ENCODE measurements at regions not wholly inside any gene's neighbourhood (a gene's known extent, or its start where the extent isn't known, plus 50 kb on each side); places are given as distances from the start of the nearest gene placed in this dataset.

DNA sequence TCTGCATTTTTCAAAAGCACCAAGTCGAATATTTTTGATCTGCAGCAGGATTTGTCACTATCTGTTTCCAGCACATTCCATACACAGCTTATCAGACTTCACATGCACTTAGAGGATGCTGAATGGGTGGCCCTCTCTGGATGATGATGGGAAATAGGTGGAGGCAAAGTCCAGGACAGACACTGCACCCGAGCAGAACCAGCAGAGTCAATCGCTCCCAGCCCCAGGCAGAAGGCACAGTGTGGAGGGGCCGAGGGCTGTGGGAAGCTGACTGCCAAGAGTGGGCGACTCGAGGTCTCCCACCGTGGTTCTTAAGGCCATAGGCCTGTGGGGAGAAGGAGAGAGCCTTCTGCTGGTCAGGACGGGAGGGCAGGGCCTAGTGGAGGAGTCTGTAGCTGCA is 490.2 kb upstream of the MGMT start:
- Histone ChIP-seq H3K9ac (ENCODE audit: low read depth, low read length) (no peak overlapping the region), H3K79me2 (ENCODE audit: insufficient read depth, low read length) (no peaks in the 10 kb centered on the region), H4K20me1 (ENCODE audit: insufficient read depth, low read length) (no peaks in the 10 kb centered on the region), H3K36me3 (ENCODE audit: insufficient read depth, low read length) (no peaks in the 10 kb centered on the region), H3K4me2 (ENCODE audit: insufficient read depth, low read length) (no peak overlapping the region), H3K27me3 (ENCODE audit: insufficient read depth, low read length, poor library complexity) (no peaks in the 10 kb centered on the region), H3K4me3 (ENCODE audit: low read depth in 1 of 2, low read length in 2 of 2) (no peak overlapping the region), H3K9me3 (ENCODE audit: insufficient read depth, low read length, severe bottlenecking) (no peaks in the 10 kb centered on the region), H3K4me1 (ENCODE audit: insufficient read depth, low read length) (no peaks in the 10 kb centered on the region), H3K27ac (ENCODE audit: low read length) (no peak overlapping the region), H2AFZ (ENCODE audit: low read depth, low read length) (no peak overlapping the region)
- ATAC-seq (ENCODE audit: insufficient read depth, low read depth) (no peak), DNase-seq (no peak)
- TF ChIP-seq, protein P1, sequence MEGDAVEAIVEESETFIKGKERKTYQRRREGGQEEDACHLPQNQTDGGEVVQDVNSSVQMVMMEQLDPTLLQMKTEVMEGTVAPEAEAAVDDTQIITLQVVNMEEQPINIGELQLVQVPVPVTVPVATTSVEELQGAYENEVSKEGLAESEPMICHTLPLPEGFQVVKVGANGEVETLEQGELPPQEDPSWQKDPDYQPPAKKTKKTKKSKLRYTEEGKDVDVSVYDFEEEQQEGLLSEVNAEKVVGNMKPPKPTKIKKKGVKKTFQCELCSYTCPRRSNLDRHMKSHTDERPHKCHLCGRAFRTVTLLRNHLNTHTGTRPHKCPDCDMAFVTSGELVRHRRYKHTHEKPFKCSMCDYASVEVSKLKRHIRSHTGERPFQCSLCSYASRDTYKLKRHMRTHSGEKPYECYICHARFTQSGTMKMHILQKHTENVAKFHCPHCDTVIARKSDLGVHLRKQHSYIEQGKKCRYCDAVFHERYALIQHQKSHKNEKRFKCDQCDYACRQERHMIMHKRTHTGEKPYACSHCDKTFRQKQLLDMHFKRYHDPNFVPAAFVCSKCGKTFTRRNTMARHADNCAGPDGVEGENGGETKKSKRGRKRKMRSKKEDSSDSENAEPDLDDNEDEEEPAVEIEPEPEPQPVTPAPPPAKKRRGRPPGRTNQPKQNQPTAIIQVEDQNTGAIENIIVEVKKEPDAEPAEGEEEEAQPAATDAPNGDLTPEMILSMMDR (IDR thresholded peaks at IDR 0.05; ENCODE audit: borderline replicate concordance, extremely low read depth, low read length, poor library complexity, severe bottlenecking): no peak
- no peak for TF ChIP-seq EZH2 (IDR thresholded peaks at IDR 0.05; ENCODE audit: borderline replicate concordance, low read depth, low read length, severe bottlenecking)

GRCh38 chr10:128978211-128978610 is 488.8 kb upstream of the MGMT start:
- Histone ChIP-seq H3K36me3 (ENCODE audit: insufficient read depth, low read length) (no peaks in the 10 kb centered on the region), H3K4me1 (ENCODE audit: insufficient read depth, low read length) (no peaks in the 10 kb centered on the region), H4K20me1 (ENCODE audit: insufficient read depth, low read length) (no peaks in the 10 kb centered on the region), H3K27me3 (ENCODE audit: insufficient read depth, low read length, poor library complexity) (no peaks in the 10 kb centered on the region), H3K9me3 (ENCODE audit: insufficient read depth, low read length, severe bottlenecking) (no peaks in the 10 kb centered on the region), H3K79me2 (ENCODE audit: insufficient read depth, low read length) (no peaks in the 10 kb centered on the region), H3K4me3 (ENCODE audit: low read depth in 1 of 2, low read length in 2 of 2) (no peak overlapping the region), H3K9ac (ENCODE audit: low read depth, low read length) (no peak overlapping the region), H3K4me2 (ENCODE audit: insufficient read depth, low read length) (no peak overlapping the region), H2AFZ (ENCODE audit: low read depth, low read length) (no peak overlapping the region), H3K27ac (ENCODE audit: low read length) (no peak overlapping the region)
- DNase-seq (no peak), ATAC-seq (ENCODE audit: insufficient read depth, low read depth) (no peak)
- TF ChIP-seq, protein P1 (IDR thresholded peaks at IDR 0.05; ENCODE audit: borderline replicate concordance, extremely low read depth, low read length, poor library complexity, severe bottlenecking): no peak
- no peak for TF ChIP-seq EZH2 (IDR thresholded peaks at IDR 0.05; ENCODE audit: borderline replicate concordance, low read depth, low read length, severe bottlenecking)

DNA sequence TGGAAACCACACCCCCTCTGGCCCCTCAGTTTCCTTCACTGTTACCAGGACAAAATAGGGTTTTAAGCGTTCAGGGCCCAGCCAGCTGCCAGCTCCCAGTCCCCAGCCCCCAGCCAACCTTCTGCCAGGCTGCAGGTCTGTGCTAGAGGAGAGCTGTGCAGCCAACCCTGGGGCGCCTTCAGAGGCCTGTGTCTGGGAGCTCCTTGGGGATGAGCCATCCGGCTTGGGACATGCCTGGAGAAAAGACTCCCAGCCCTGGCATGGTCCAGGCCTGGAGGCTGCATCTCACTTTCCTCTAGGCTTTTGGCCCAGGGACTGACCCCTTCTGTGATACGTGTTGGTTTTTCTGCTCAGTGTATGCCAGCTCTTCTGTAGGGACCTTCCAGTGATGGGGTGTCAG is 487.6 kb upstream of the MGMT start:
- no peak overlapping the region for H3K9ac ChIP-seq (ENCODE audit: low read depth, low read length)
- H3K4me1 ChIP-seq (ENCODE audit: insufficient read depth, low read length): no peaks in the 10 kb centered on the region
- no peaks in the 10 kb centered on the region for H3K36me3 ChIP-seq (ENCODE audit: insufficient read depth, low read length)
- no peaks in the 10 kb centered on the region for H4K20me1 ChIP-seq (ENCODE audit: insufficient read depth, low read length)
- TF ChIP-seq, protein P1 (IDR thresholded peaks at IDR 0.05; ENCODE audit: borderline replicate concordance, extremely low read depth, low read length, poor library complexity, severe bottlenecking): no peak
- TF ChIP-seq EZH2 (IDR thresholded peaks at IDR 0.05; ENCODE audit: borderline replicate concordance, low read depth, low read length, severe bottlenecking): no peak
- H3K4me3 ChIP-seq (ENCODE audit: low read depth in 1 of 2, low read length in 2 of 2): no peak overlapping the region
- DNase-seq (no peak), ATAC-seq (ENCODE audit: insufficient read depth, low read depth) (no peak)
- no peak overlapping the region for H3K4me2 ChIP-seq (ENCODE audit: insufficient read depth, low read length)
- no peaks in the 10 kb centered on the region for H3K9me3 ChIP-seq (ENCODE audit: insufficient read depth, low read length, severe bottlenecking)
- no peak overlapping the region for H3K27ac ChIP-seq (ENCODE audit: low read length)
- H3K79me2 ChIP-seq (ENCODE audit: insufficient read depth, low read length): no peaks in the 10 kb centered on the region
- H2AFZ ChIP-seq (ENCODE audit: low read depth, low read length): no peak overlapping the region
- no peaks in the 10 kb centered on the region for H3K27me3 ChIP-seq (ENCODE audit: insufficient read depth, low read length, poor library complexity)

DNA sequence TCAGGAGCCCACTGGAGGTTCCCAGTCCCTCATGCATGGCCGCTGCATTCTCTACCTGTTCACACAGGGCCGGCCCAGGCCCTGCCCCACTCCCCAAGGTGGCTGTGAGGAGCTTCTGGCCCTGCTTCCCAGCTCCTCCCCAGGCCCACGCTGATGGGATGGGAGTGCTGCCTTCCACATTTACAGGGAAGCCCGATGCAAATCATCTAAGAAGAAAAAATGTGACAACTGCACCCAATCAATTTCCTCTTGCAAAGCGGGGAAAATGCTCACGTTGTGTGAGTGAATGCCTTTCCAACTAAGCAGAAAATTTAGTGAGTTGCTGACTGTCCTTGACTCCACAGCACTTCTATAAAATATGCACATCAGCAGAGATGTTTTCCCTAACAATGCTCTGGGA is 485.8 kb upstream of the MGMT start:
- H4K20me1 ChIP-seq (ENCODE audit: insufficient read depth, low read length): no peaks in the 10 kb centered on the region
- no peaks in the 10 kb centered on the region for H3K79me2 ChIP-seq (ENCODE audit: insufficient read depth, low read length)
- no peaks in the 10 kb centered on the region for H3K36me3 ChIP-seq (ENCODE audit: insufficient read depth, low read length)
- H3K4me3 ChIP-seq (ENCODE audit: low read depth in 1 of 2, low read length in 2 of 2): no peak overlapping the region
- no peaks in the 10 kb centered on the region for H3K27me3 ChIP-seq (ENCODE audit: insufficient read depth, low read length, poor library complexity)
- DNase-seq (no peak), ATAC-seq (ENCODE audit: insufficient read depth, low read depth) (no peak)
- no peaks in the 10 kb centered on the region for H3K4me1 ChIP-seq (ENCODE audit: insufficient read depth, low read length)
- H2AFZ ChIP-seq (ENCODE audit: low read depth, low read length): no peak overlapping the region
- no peak overlapping the region for H3K9ac ChIP-seq (ENCODE audit: low read depth, low read length)
- no peaks in the 10 kb centered on the region for H3K9me3 ChIP-seq (ENCODE audit: insufficient read depth, low read length, severe bottlenecking)
- no peak overlapping the region for H3K27ac ChIP-seq (ENCODE audit: low read length)
- TF ChIP-seq, protein P1 (IDR thresholded peaks at IDR 0.05; ENCODE audit: borderline replicate concordance, extremely low read depth, low read length, poor library complexity, severe bottlenecking): no peak
- TF ChIP-seq EZH2 (IDR thresholded peaks at IDR 0.05; ENCODE audit: borderline replicate concordance, low read depth, low read length, severe bottlenecking): no peak
- no peak overlapping the region for H3K4me2 ChIP-seq (ENCODE audit: insufficient read depth, low read length)
